ENCODE measurements at regions not wholly inside any gene's neighbourhood (a gene's known extent, or its start where the extent isn't known, plus 50 kb on each side); places are given as distances from the start of the nearest gene placed in this dataset.
"Not testable (repeated sequence)": the region's sequence is repeated elsewhere in the genome, so short reads cannot be mapped to it uniquely, and the experiment has no call there.

DNA sequence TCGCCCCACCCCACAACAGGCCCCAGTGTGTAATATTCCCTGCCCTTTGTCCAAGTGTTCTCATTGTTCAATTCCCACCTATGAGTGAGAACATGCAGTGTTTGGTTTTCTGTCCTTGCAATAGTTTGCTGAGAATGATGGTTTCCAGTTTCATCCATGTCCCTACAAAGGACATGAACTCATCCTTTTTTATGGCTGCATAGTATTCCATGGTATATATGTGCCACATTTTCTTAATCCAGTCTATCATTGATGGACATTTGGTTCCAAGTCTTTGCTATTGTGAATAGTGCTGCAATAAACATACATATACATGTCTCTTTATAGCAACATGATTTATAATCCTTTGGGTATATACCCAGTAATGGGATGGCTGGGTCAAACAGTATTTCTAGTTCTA is 132.7 kb downstream of the SNX10 start:
- intact Hi-C loops (cut with DNase I): not testable (repeated sequence)

DNA sequence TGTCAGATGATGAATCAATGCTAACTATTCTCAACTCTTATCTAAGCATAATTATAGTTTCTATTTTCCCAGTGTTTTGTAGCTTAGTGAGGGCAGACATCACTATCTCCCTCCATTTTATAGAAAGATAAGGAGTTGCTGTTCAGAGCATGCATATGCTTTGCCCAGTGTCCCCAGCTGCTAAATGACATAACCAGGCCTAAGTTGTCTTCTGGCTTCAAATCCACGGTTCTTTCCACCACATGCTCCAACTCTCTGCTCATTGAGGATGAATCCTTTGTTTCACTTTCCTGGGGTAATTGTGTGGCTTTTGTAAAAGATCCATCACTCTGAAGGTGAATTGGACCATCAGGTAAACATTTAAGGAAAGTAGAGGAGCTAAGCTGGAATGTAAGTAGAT is 134.0 kb downstream of the SNX10 start:
- no peak for DNase-seq (ENCODE audit: low spot score)
- intact Hi-C loops (cut with DNase I): no loop called here

More for the DNA sequence above, 132.7 kb downstream of the SNX10 start:
- not testable (repeated sequence) for DNase-seq (ENCODE audit: low spot score)

DNA sequence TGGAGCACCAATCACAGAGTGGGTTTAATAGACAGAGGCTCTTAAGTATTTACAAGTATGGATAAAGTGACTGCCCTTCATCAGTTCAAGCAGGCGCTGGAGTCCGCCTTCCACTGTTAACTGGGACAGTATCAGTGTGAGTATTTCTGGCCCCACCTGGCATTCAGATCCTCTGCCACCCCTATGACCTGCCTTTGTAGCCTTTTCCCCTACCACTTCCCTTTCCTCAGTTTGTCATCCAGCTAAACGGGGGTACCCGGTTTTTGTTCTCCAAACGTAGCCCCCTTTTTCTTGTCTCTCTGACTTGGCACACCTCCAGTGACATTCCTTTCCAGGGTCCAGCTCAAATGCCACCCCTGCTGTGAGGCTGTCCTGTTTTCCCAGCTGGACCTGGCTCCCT is 134.4 kb downstream of the SNX10 start:
- DNase-seq (ENCODE audit: low spot score): no peak
- intact Hi-C loops (cut with DNase I): no loop called here

DNA sequence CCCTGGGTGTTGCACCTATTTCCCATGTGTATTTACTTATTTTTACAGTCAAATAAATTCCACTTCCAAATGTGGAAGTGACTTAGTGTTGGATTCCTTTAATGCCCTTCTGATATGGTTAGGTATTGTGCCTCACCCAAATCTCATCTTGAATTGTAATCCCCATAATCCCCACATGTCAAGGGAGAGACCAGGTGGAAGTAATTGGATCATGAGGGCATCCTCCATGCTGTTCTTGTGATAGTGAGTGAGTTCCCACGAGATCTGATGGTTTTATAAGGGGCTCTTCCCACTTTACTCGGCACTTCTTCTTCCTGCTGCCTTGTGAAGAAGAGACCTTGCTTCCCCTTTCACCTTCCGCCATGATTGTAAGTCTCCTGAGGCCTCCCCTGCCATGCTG is 136.9 kb downstream of the SNX10 start:
- no peak for DNase-seq (ENCODE audit: low spot score)
- intact Hi-C loops (cut with DNase I): no loop called here

DNA sequence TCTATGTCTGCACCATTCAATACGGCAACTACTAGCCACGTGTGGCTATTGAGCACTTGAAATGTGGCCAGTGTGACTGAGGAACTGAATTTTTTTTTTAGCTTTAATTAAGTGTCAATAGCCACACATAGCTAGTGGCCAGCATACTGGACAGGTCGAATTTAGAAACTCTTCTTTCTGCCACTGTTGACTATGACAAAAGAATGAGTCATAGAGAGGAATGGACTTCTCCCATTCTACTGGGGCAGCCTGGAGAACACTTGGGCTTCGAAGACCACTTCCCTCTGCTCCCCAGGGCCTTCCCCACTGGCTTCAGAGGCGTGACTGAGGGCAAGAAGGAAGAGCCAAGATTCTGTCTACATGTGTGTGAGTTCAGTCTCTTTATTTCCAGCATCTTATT is 137.5 kb downstream of the SNX10 start:
- no peak for DNase-seq (ENCODE audit: low spot score)
- intact Hi-C loops (cut with DNase I): no loop called here

DNA sequence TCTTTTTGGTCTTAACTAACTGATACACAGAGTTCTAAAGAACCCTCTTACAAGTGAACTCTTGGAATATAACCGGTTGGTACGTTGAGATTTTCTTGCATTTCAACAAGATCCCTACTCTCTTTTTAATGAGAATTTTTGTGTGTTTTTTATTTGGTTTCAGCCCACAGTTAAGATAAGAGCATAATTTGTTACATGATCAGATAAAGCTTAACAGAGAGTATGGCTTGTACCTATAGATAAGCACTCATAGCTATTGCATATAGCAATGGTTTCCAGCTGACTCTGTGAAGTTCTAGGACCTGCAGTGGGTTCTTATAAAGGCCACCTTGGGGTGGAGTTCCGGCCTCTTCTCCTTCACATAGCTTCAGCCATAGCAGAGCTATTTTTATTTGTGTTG is 143.3 kb downstream of the SNX10 start:
- no peak for DNase-seq (ENCODE audit: low spot score)
- intact Hi-C loops (cut with DNase I): no loop called here

DNA sequence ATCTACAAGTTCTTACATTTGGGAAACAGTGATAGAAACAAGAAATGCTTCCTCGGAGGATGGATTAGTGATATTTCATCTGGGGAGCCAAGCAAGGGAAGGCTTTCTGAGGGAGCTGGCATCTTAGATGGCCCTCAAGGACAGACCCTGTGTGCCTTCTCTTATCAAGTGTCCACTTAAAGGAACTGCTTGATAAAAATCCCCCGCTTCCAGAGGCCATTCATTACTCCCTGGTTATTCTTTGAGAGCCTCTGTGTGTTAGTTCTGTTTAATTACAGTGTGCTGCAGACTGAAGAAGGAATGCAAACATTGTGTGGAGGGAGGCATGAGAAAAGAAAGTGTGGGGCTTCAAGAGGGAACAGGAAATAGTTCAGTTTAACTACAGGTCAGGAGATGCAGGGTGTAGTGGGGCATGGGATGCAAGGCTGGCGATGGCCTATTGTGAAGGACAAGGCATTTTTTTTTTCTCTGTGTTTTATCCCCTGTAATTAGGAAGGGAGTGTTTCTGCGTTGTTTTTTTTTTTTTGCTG is 145.4 kb downstream of the SNX10 start:
- intact Hi-C loops (cut with DNase I): no loop called here
- DNase-seq (ENCODE audit: low spot score): no peak

DNA sequence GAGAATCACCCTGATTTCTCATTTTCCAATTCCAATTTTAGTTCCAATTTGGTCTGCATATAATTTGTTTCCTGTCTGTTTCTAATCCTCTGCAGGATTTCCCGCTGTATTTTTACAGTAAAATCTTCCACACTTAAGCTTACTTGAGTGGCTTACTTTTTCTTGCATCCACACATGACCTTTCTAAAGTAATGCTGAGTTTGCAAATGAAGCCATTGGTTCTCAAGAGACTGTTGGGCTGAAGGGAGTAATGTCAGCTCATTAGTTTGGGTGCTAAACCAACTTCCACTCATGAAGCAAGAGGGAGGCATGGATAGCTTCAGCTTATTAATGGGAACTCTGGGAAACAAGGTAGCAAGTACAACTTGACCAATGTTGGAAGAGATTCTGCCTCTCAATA is 146.4 kb downstream of the SNX10 start:
- intact Hi-C loops (cut with DNase I): no loop called here
- no peak for DNase-seq (ENCODE audit: low spot score)

DNA sequence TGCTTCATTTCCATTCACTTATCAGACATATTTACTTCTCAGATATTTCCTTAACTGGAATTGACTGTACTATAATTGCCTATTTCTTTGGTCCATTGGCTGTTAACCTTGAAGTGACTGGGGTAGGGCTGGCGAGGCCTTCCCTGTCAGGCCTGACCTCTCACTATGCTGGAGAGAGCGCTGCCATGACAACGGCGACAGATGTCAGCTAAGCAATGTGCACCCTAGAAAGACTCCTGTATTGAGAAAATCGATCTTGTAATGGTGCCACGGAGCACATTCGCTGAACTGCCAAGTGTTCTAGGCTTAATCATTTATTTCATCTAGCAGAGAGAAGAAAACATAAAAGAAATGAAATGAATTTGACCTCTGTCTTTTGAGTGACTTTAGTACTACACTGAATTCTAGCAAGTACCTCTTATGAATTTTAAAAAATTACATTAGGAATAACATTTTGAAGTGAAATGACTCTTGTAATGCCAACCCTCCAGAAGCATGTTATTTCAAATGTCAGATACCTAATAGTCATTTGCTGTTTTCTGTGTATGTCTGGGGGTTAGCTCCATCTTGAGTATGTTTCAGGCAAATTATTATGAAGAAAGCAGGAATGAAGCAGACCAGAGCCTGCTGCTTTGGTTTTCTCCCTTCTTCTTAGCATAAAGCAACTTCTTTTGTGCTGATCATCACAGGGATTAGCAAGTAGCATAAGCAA is 148.0 kb downstream of the SNX10 start:
- intact Hi-C loops (cut with DNase I): no loop called here
- no peak for DNase-seq (ENCODE audit: low spot score)

DNA sequence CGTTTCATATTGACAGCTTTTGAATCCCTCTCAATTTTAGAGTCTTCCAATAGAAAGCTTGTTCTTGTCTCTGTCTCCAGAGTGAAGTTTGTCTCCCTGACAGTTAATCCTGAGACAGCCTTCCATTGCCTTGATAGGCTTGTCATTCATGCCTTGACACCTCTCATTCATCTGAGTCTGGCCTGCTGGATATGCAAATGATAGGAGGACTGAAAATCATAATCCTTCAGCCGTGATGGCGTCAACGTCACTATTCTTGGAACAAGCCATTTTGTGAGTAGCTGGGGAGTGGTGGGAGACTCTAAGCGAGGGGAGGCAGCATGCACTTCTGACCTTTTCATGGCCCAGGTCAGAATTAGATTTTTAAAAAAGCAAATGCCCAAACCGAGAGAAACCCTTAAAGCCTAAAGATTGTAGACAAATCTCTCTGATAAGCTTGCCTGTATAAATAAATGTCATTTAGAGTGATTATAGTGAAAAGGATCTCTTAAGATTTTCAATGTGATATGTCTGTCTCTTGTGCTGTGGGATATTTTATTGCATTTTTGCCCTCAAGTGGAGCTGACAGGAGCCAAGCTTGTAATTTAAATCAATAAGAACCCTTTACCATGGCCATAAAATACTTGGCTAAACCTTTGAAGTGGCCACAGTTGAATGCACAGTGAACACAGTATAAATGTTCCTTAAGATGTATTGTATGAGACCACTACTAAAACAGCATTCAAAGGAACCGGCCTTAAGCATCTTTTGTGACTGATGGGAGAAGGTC is 148.8 kb downstream of the SNX10 start:
- no peak for DNase-seq (ENCODE audit: low spot score)
- intact Hi-C loops (cut with DNase I): no loop called here

DNA sequence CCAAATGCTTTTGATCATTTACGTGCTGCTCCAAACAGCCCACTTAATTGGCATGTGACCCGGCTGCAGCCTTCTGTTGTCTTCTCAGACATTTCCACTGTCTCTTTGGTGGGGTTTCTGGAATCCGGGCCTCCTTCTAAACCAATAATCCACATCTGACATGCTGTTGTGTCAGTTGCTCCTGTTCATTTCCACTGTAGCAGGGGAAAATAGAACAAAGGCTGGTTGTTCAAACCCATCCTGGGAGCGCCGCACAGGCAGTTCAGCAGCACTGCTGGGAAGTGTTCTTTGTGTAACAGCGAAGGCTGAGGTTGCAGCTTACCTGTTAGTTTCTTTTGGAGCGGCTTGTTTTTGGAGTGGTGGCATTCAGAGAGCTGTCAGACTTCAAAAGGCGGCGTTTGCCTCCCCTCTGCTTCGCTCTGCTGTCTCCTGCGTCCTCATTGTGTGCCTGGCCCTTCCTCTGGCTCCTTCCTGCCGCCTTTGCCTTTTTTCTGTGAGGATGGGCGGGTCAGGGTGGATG is 149.4 kb downstream of the SNX10 start:
- DNase-seq (ENCODE audit: low spot score): no peak
- intact Hi-C loops (cut with DNase I): no loop called here

DNA sequence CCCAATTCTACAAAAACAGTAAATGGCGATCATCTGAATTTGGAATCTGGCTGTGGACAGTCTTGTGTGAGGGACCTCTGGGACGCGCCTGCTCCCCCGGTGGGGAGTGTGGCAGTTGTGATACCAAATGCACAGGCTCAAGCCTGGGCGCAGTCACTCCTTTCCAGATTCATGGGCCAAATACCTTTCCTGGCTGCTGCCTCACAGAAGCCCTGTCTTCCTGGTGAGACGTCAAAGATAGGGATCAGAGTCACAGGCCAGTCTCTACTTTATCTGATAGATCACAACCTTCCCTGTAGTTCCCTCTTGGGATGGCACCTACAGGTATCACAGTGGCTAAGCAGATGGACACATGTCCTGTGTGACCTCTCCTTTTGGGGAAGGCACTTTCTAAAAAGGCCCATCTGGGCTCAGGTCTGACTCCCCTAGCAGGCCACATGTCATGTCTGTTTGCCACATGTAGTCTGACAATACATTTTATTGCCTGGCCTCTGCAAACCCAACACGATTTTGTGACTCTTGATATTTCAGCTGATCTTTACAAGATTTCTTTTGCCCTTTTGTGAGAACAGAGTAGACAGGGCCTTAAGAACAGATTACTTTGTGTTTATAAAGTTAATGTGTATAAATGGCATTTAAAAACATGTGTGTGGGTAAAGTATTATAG is 150.1 kb downstream of the SNX10 start:
- intact Hi-C loops (cut with DNase I): no loop called here
- DNase-seq (ENCODE audit: low spot score): no peak

DNA sequence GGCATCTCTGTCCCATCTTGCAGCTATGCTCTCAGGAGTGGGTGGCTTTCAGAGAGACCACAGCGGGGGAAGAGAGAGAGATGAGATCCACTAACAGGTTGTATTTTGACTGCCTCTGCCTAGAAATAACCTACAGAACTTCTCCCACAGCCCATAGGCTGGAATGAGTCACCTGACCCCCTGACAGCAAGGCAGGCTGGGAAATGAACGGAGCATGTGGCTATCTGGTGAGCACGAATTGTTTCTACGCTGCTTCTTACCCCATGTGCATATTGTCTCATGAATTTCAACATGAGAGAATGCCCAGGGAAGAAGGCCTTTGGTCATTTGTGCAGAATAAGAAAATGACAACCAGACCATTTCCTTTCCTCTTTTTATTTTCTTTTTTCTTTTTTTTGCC is 151.3 kb downstream of the SNX10 start:
- intact Hi-C loops (cut with DNase I): no loop called here
- DNase-seq (ENCODE audit: low spot score): no peak

DNA sequence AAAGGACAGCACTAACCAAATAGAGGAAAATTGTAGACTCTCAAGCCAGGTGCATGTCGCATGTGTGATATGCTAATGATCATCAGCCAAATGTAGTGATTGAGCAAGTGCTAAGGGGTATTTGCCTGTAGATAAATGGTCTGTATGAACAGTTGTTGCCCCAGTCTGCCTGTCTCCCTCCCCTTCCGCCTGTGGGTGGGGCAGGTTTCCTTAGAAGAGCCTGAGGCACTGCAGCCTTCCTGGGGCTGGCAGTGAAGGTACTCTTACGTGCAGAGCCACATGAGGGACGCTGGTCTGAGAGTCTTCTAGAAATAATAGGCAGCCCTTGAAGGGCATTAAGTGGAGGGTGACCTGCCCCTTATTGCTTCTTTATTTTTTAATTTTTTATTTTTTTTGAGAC is 152.1 kb downstream of the SNX10 start:
- DNase-seq (ENCODE audit: low spot score): no peak
- intact Hi-C loops (cut with DNase I): no loop called here

DNA sequence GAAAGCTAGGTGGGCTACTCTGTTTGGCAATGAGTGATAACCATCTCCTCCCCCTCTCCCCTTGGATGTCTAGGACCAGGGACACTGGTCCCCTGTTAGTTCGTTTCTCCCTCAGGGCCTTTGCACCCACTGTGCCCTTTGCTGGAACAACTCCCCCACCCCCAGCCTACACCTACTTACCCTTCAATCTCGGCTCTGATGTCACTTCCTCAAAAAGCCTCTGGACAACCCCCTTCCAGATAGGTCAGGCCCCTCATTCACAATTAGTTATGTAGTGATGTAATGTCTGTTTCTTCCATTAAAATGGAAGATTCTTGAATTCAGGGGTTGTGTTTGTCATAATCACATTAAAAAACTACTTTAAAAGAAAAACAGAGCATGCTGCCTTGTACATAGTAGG is 152.9 kb downstream of the SNX10 start:
- intact Hi-C loops (cut with DNase I): no loop called here
- DNase-seq (ENCODE audit: low spot score): no peak

DNA sequence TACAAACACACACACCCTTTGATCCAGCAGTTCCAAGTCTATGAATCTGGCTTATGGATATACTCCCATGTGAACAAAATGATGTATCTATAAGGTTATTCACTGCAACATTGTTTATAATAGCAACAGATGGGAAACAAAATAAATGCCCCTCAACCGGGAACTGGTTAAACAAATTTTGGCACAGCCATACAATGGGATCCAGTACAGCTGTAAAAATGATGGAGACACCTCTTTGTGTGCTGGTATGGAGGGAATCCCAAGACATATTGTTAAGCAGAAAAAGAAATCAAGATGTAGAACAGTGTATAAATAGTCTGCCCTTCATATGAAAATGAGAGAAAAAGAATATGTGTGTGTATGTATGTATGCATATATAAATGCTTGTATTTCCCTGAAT is 155.5 kb downstream of the SNX10 start:
- intact Hi-C loops (cut with DNase I): no loop called here
- DNase-seq (ENCODE audit: low spot score): no peak

DNA sequence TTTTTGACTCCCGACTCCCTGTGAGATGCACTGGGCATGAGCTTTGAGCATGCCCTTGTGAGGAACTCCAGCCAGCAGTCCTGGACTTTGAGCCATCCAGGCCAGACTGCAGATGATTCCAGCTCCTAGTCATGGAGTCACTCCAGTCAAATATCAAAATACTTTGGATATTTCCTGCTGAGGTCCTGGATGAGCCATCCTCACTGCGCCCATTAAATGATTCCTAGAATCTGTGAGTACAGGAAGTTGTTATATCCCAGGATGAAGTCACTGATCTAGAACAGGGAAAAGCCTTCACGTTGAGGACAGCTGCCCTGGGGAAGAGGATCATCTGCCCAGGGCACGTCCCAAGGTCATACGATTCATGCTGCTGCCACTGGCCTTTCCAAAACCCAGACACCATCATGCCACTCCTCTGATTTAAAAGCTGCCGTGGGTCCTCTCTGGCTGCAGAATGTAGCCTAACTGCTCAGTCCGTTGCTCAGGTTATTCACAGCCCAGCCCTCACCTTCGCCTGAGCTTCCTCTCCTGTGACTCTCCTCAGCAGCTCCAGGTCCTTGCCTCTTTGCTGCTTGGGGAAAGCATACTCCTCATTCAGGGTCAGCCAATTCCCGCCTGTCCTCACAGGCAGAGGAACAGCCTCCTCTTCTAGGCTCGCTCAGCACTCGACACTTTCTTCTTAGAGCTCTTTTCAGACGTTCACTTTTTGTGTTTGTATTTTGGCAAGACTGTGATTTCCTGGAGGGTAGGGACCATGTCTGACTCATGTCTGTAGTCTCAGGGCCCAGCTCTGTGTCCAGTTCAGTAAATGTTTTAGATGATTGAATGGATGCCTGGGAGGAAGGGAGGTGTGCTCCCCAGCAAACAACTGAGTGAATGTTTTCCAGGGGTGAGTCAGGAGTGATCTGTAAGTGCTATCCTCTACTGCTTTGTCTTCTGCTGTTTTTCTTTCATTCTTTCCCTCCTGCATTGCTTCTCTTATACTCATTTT is 157.8 kb downstream of the SNX10 start:
- intact Hi-C loops (cut with DNase I): no loop called here
- DNase-seq (ENCODE audit: low spot score): no peak

DNA sequence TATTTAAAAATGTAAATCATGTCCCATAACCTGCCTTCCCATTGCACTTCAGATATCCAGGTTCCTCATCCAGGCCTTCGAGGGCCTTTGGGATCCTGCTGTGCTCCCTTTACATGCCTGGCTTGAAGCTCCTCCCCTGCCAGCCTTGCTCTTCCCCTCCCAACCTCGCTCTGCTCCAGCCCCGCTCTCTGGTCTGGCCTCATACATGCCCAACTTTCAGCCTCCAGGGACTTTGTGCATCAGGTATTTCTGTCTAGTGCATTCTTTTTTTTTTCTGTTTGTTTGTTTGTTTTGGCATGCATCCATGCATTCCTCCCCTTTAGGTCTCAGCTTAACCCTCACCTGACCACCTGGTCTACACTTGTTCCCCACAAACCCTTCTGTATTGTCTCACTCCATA is 160.3 kb downstream of the SNX10 start:
- intact Hi-C loops (cut with DNase I): no loop called here
- DNase-seq (ENCODE audit: low spot score): no peak

DNA sequence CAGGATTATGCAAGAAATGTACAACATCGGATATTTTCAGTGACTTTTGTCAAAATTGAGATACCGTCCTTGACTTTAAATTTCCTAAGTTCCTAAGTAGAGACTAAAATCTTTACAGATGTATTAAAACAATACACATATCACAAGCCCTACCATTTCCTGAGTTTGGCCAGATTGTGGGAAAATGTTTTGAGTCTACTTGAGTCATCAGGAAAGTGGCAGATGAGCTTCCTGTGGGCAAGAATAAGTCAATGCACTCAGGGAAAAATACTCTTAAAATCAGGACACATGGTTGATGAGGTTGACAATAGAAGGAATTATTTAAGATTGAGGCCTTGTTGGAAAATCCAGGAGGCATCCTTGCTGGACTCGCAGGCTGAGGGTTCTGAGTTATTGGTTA is 162.5 kb downstream of the SNX10 start:
- intact Hi-C loops (cut with DNase I): no loop called here
- no peak for DNase-seq (ENCODE audit: low spot score)

Data from cardiac septum (tissue), 1 donor.